Germinal center (tissue), 1 donor: ENCODE measurements at regions not wholly inside any gene's neighbourhood (a gene's known extent, or its start where the extent isn't known, plus 50 kb on each side); places are given as distances from the start of the nearest gene placed in this dataset.
"Not testable (repeated sequence)": the region's sequence is repeated elsewhere in the genome, so short reads cannot be mapped to it uniquely, and the experiment has no call there.

Source experiments
- DNase-seq: peaks from one replicate; pipeline ENCODE4 v3.0.0; 2012; ENCODE audit warnings: mixed read lengths, low spot score

DNA sequence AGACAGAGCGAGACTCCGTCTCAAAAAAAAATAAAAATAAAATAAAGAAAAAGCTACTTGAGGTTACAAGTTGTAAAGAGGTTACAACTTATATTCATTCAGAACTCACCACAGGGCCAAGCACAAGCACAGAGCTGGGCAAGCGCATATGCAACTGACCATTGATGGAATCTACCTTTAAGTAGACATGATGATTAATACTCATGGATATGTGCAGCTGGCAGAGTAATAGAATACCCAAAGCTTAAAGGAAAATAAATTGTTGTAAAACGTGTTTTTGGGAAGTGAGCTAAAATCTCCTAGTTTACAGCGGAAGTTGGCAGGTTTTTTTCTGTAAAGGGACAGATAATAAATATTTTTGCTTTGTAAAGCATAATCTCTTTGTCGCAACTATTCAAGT lies 111.6 kb downstream of the TMEM168 start:
- no peak for DNase-seq

GRCh38 chr7:112689466-112690177 lies 100.6 kb downstream of the TMEM168 start:
- not testable (repeated sequence) for DNase-seq

DNA sequence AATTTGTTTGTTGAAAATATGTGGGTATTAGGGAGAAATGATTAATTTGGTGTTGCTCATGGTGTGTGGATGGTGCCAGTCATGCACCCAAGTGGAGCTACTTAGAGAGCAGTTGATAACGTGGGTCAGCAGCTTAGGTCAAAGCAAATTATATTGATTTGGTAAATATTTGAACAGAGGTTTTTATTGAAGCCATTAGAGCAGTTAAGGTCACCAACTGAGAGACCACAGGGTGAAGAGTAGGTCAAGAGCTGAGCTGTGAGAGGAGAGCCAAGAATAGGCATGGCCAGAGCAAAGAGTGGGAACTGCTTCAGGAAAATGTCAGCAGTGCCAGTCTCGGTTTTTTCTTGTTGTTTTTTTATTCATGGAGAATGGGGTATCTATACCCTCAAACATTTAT lies 97.9 kb downstream of the TMEM168 start:
- DNase-seq: no peak

- DNase-seq: not testable (repeated sequence)
Observed at GRCh38 chr7:112697211-112697610, 93.0 kb downstream of the TMEM168 start.

DNA sequence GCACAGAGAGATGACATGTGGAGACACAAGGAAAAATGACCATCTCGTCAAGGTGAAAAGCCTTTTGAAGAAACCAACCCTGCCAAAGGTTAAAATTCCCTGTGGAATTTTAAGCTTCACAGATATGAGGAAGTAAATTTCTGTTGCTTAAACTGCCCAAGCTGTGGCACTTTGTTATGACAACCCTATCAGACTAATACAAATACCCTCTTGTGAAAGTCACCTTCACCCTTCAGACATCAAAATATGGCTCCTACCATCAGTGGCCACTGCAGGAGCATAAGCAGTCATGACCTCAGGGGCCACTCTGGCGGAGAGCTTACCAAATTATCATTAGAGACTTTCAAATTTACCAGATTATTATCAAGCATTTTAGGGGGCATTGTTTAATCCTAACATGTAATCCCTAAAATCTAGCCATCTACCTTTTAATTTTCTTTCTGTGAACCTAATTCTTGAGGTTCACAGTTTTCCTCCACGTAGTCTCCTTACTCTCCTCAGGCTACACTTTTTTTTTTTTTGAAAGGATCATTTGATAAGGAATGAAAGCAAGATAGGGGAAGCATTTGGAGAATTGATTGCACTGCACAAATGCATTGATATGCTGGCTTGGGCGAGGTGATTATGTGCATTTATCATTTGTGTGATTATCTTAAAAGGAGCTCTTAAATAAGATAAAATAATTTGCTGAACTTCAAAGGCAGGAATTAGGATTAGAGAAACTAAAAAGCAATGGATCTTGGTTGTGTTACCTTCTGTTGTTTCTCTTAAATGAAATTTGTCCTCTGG lies 90.3 kb downstream of the TMEM168 start:
- no peak for DNase-seq

GRCh38 chr7:112701456-112701855 lies 88.7 kb downstream of the TMEM168 start:
- no peak for DNase-seq

DNA sequence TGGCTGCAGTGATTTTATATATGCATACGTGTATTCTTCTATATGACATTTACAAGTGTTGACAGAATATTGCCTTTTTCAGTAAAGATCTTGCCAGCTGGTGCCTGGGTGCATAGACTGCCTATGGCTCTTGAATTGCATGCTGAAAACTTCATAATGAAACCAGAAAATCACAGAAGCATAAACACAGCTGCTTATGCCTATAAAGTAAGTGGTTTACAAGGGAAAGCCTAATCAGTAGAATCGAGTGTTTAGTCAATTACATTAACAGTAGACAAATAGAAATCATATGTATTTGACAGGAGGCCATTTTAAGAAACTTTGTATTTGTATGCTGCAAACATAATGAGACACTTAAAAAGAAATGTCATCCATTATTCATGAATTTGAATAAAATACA lies 82.5 kb downstream of the TMEM168 start:
- no peak for DNase-seq

GRCh38 chr7:112708236-112708635 lies 82.0 kb downstream of the TMEM168 start:
- no peak for DNase-seq
